ENCODE measurements at regions not wholly inside any gene's neighbourhood (a gene's known extent, or its start where the extent isn't known, plus 50 kb on each side); places are given as distances from the start of the nearest gene placed in this dataset.
"Not testable (repeated sequence)": the region's sequence is repeated elsewhere in the genome, so short reads cannot be mapped to it uniquely, and the experiment has no call there.

DNA sequence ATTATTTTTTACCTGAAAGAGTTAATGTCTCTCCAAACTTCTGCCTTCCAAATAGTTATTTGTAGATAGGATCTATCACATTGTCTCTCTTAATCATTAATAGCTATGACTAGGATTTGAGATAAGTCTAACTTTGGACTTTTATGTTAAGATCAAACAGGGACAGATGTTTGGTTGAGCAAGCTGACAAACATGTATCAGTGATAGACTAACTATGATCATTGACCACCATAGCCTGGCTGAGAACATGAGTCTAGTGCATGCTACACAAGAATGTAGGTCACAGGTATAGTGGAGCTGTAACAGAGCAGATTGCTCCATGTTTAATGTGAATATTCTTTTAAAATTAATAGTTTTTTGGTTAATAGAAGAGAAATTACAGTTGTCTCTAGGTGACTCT lies 52.0 kb downstream of the SYT15B start:
- DNase-seq: not testable (repeated sequence)

GRCh38 chr10:47710443-47710842 lies 52.9 kb downstream of the SYT15B start:
- DNase-seq: not testable (repeated sequence)

DNA sequence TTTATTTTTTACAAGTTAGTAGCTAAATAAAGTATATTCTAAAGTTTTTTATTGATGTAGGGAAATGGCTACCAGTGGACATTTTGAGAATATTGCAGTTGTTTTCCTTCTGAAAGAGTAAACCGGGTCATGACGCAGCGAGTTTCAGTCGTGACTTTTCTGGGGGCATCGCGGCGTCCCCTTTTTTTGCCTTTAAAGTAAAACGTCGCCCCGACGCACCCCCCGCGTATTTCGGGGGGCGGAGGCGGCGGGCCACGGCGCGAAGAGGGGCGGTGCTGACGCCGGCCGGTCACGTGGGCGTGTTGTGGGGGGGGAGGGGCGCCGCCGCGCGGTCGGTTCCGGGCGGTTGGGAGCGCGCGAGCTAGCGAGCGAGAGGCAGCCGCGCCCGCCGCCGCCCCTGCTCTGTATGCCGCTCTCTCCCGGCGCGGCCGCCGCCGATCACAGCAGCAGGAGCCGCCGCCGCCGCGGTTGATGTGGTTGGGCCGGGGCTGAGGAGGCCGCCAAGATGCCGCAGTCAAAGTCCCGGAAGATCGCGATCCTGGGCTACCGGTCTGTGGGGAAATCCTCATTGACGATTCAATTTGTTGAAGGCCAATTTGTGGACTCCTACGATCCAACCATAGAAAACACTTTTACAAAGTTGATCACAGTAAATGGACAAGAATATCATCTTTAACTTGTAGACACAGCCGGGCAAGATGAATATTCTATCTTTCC lies 57.5 kb downstream of the SYT15B start:
- peak; percentile 6 for DNase-seq

- not testable (repeated sequence) for DNase-seq
Observed at GRCh38 chr10:47701285-47701684, 62.1 kb downstream of the SYT15B start.

DNA sequence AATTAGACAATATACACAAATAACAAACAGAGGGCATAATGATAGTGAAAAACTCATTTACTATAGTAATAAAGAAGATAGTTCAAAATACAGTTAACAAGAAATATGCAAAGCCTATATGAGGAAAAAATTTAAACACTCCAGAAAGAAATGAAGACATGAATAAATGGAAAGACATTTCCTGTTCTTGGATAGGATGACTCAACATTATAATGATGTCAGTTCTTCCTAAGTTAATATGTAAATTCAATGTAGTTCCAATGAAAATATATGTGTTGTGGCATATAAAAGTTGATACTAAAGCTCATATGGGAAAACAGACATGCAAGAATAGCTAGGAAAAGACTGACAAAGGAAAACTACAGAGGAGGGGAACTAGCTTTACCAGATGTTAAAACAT lies 63.5 kb downstream of the SYT15B start:
- DNase-seq: not testable (repeated sequence)

DNA sequence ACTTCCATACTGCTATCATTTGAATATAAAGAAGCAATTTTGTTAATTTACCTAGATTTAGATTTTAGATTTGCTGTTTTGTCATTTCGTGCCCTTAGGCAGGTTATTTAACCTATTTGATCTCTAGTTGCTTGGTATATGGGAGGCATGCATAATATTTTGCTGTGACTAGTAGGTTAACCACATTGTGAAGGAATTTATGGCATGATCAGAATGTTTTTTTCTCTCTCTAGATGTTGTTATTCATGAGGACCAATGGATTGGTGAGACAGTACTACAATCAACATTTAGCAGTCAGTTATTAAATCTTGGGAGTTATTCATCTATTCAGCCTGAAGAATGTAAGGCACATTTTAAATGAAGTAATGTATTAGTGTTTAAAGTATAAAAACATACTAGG lies 67.2 kb downstream of the SYT15B start:
- DNase-seq: not testable (repeated sequence)

DNA sequence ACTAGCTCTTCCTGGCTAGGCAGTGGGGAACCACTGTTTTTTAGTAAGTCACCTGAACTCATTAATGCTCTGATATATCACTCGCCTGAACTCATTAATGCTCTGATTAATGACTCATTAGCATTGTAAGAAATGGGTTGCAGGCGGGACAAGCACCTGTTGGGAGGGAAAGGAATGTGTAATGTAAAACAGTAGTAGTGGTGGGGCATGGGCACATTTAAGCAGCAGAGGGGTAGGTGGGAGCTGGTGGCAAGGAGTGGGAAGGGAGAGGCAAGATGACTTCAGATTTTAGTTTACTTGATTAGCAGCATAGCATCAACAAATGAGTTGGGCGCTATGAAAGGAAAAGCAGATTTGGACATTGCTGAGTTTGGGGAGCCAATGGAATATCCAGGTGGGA lies 68.2 kb downstream of the SYT15B start:
- DNase-seq: not testable (repeated sequence)

DNA sequence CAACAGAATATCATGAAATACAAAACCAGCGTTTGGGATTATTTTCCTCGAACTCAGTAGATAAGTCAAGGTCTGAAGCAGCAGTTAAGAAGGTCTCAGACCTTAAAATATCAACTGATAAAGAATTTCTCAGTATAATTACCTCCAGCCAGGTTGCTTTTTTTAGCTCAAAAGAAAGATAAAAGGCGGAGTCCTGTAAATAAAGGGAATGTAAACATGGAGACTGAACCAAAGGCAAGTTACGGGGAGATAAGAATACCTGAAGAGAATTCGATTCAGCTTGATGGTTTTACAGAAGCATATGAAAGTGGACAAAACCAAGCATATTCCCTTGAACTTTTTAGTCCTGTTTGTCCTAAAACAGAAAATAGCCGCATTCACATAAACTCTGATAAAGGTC lies 73.1 kb downstream of the SYT15B start:
- not testable (repeated sequence) for DNase-seq

DNA sequence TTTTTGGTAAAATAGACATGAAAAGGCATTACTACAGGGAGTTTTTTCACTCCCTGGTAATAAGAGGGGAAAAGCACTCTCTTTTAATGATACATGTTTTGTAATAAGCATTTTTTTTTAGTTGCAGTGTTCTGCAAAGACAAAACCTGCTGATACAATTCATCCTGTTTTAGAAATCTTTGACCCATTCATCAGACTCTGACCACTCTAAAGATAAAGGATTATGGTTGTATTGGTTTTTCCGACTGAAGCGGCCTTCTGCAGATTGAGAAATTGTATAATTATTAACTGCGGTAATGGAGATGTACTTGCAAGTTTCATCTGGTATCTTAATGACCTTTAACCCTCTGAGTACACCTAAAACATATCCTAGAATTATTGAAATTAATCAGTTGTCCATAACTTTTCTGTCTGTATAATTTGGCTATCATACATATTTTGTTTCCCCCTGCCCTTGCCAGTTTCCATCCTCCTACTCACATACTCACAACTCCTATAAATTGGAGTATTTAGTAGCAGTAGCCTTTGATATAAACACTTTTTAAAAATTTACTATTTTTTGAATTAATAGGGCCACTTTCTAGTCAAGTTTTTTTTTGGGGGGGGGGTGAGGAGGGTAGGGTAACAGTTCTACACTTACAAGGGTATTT lies 79.4 kb downstream of the SYT15B start:
- DNase-seq: not testable (repeated sequence)

- not testable (repeated sequence) for DNase-seq
Observed at GRCh38 chr10:47681638-47681990, 81.8 kb downstream of the SYT15B start.

- not testable (repeated sequence) for DNase-seq
Observed at GRCh38 chr10:47680848-47681637, 82.3 kb downstream of the SYT15B start.

DNA sequence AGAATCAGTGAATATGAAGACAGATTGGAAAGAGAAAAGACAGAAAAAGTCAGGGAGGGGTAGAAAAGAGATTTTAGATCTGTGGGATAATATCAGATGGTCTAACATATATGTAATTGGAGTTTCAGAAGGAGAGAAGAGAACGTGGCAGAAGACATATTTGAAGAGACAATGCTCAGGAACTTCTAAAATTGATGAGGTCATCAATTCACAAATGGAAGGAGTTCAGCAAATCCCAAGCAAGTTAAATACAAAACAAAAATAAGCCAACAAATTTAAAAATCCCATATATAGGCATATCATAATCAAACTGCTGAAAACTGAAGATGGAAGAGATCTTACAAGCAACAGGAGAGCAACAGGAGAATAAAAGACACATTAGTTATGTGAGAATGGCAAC lies 87.3 kb downstream of the SYT15B start:
- not testable (repeated sequence) for DNase-seq

GRCh38 chr10:47675577-47675976 lies 87.8 kb downstream of the SYT15B start:
- DNase-seq: not testable (repeated sequence)

GRCh38 chr10:47673128-47673527 lies 90.3 kb downstream of the SYT15B start:
- DNase-seq: not testable (repeated sequence)

DNA sequence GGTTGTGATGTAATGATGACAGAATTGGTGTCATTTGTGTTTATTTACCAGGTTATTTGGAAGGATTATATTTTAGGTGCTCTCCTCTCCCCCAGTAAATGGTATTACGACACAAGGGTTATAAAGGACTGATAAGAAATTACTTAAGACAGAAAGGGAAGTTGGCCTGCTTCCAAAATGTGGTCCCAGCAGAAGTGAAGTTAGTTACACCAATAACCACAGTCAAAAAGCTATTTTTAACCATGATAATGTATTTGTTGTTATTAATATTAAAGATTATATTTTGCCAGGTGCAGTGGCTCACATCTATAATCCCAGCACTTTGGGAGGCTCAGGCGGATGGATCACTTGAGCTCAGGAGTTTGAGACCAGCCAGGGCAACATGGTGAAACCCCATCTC lies 92.5 kb downstream of the SYT15B start:
- DNase-seq: not testable (repeated sequence)

- not testable (repeated sequence) for DNase-seq
Observed at GRCh38 chr10:47661955-47662577, 101.3 kb downstream of the SYT15B start.

GRCh38 chr10:47656732-47657131 lies 106.7 kb downstream of the SYT15B start:
- DNase-seq: not testable (repeated sequence)

- DNase-seq: not testable (repeated sequence)
Observed at GRCh38 chr10:47654161-47654560, 109.2 kb downstream of the SYT15B start.

DNA sequence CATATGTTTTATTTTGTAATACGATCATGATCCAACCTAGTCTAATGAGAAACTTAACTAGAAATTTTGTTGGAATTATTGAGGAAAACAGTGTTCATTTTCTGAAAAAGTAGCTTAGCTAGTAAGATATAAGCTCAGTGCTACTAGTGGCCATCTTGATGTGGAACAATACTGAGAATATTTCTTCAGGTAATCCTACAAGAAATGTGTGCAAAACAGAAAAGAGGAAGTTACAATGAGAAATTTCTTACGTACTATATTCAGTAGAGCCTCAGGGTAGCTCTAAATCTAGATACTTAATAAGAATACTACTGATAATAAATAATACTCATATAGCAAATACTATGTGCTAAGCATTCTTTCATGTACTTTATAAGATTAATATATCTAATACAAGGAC lies 114.8 kb downstream of the SYT15B start:
- DNase-seq: not testable (repeated sequence)

DNA sequence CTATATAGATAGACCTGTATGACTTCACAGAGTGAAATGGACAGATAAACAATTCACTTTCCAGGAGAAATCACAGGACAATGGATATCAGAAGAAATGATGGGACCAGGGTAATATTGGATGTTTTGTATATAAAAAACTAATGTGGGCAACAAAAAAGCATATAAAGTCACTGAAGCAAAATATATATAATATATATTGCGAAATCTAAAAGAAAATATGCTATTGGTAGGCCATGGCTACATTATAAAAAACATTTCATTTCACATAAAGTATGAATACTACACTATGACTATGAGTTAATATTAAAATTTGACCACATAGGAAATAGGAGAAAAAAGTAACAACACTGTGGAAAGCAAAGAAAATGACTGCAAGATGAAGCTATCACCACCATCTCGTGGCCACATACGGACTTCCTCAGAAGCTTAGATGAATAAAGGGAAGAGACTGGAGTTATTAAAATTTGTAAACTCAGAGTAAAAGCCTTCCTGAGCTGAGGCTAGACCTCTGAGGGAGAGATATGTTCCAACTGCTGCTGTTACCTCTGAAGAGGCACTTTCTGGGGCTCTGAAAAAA lies 115.8 kb downstream of the SYT15B start:
- DNase-seq: not testable (repeated sequence)

DNA sequence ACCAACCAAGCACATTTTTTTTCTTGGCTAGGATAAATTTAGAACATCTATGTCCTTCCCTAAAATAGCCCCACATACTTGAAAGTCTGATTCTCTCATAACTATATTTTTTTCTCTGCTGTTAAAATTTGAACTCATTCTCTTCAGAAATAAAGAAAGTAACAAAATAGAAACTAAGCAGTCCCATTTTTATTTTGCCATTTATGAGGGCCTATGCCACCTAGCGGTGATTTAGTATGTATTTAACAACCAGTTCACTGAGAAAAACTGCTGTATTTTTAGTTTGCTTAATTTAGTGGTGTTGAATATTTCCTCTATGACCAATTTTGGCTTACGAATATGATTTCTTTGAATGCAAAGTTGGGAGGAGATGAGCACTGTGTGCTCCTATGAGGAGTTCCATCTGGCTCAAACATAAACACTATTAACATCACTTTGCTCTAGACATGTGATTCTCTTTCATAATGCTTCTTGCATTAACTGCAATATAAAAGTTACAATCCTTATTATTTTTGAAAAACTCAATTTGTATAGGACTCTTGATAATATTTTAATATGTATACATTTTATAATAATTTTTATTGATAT lies 116.6 kb downstream of the SYT15B start:
- DNase-seq: peak; percentile 15

All from muscle of arm (tissue), 1 donor.